GM12878 (cell line): ENCODE measurements at regions not wholly inside any gene's neighbourhood (a gene's known extent, or its start where the extent isn't known, plus 50 kb on each side); places are given as distances from the start of the nearest gene placed in this dataset.

Experiments used
- ATAC-seq: fragments of 200-7000 bp; cut with Tn5 transposase; 3 replicates; pipeline ENCODE4 v1.9.1; 2020; ENCODE audit warnings: mild to moderate bottlenecking, moderate library complexity
- BruUV-seq: library from RNA; stranded (reverse); fragments of 400-500 nt; replicated peaks from 2 replicates; lab custom pipeline; 2021; lab: Mats Ljungman, UMichigan
- CTCF ChIA-PET: fragments of 300-600 bp; sonication (Branson Sonifier 250); formaldehyde crosslinking; extraction: SDS; loops from one replicate; lab custom pipeline; 2021; ENCODE audit warnings: inconsistent platforms; lab: Yijun Ruan, JAX
- POLR2A ChIA-PET: fragments of 350-600 bp; formaldehyde crosslinking; extraction: SDS; loops from one replicate; lab custom pipeline; 2021; ENCODE audit warnings: inconsistent platforms; lab: Charles Lee
- RAD21 ChIA-PET: fragments of 300-600 bp; sonication (Branson Sonifier 250); formaldehyde crosslinking; loops from one replicate; lab custom pipeline; 2023; ENCODE audit warnings: antibody characterized with exemption; ENCODE audit not compliant: unreplicated experiment; lab: Charles Lee
- SMC1A ChIA-PET: fragments of 300-600 bp; sonication (Branson Sonifier 250); formaldehyde crosslinking; loops from one replicate; lab custom pipeline; 2023; ENCODE audit not compliant: unreplicated experiment, uncharacterized antibody; lab: Charles Lee
- DNase-seq: peaks from one replicate; pipeline ENCODE4 v3.0.0-alpha.2; 2011; ENCODE audit warnings: low read depth, low spot score
- FAIRE-seq: peaks from 3 replicates; lab custom pipeline; 2011; peaks lifted over from hg19 to GRCh38; lab: Jason Lieb, UNC
- H2AFZ ChIP-seq: 2 replicates; pipeline ENCODE4 v1.6.0; 2011; ENCODE audit warnings: low read depth, low read length, control low read depth; ENCODE audit not compliant: control insufficient read depth
- H3K27ac ChIP-seq: 2 replicates; pipeline ENCODE4 v1.5.1; 2011; ENCODE audit warnings: control low read depth; ENCODE audit not compliant: control insufficient read depth, insufficient read depth
- H3K27me3 ChIP-seq, 2 experiments: replicated peaks in 1 of 2; 2 replicates each; pipeline versions ENCODE4 v1.6.0 to v1.6.1; 2011; ENCODE audit warnings: low read length in 1 of 2; ENCODE audit not compliant: control insufficient read depth in 2 of 2, insufficient read depth in 2 of 2
- H3K36me3 ChIP-seq, 2 experiments: 2 replicates each; pipeline ENCODE4 v1.5.1; 2011; ENCODE audit warnings: low read length in 1 of 2; ENCODE audit not compliant: control insufficient read depth in 2 of 2, insufficient read depth in 2 of 2
- H3K4me1 ChIP-seq: 2 replicates; pipeline ENCODE4 v1.6.1; 2011; ENCODE audit warnings: mild to moderate bottlenecking, low read length, moderate library complexity, mixed read lengths; ENCODE audit not compliant: control insufficient read depth, insufficient read depth
- H3K4me2 ChIP-seq: 2 replicates; pipeline ENCODE4 v1.6.0; 2011; ENCODE audit warnings: control low read depth; ENCODE audit not compliant: control insufficient read depth, insufficient read depth
- H3K4me3 ChIP-seq: fragments of 200-600 bp; sonication (generic); 2 replicates; pipeline ENCODE4 v1.5.1; 2016
- H3K79me2 ChIP-seq: 2 replicates; pipeline ENCODE4 v1.6.0; 2011; ENCODE audit warnings: low read length; ENCODE audit not compliant: control insufficient read depth, insufficient read depth
- H3K9ac ChIP-seq: 2 replicates; pipeline ENCODE4 v1.8.0; 2011; ENCODE audit warnings: low read length, control low read depth, mixed read lengths; ENCODE audit not compliant: control insufficient read depth, insufficient read depth
- H3K9me3 ChIP-seq: replicated peaks from 3 replicates; pipeline ENCODE4 v1.5.1; 2011; ENCODE audit warnings: mild to moderate bottlenecking, low read length; ENCODE audit not compliant: control insufficient read depth, insufficient read depth
- H4K20me1 ChIP-seq: 2 replicates; pipeline ENCODE4 v1.6.0; 2011; ENCODE audit not compliant: control insufficient read depth, insufficient read depth
- ASH2L ChIP-seq: fragments of 300-600, 200-600 bp; sonication (generic); IDR thresholded peaks from 2 replicates; pipeline ENCODE4 v1.6.1; 2017; ENCODE audit warnings: low read depth, mild to moderate bottlenecking, borderline replicate concordance
- ATF7 ChIP-seq: fragments of 450-650 bp; IDR thresholded peaks from 2 replicates; pipeline ENCODE4 v1.6.1; 2016; ENCODE audit warnings: low read depth, mild to moderate bottlenecking
- BHLHE40 ChIP-seq, 2 experiments: fragments of 450-650 bp in 1 of 2; IDR thresholded peaks; 2 replicates each; pipeline ENCODE4 v1.6.1; 2011 to 2017; ENCODE audit warnings: low read depth in 2 of 2, borderline replicate concordance in 1 of 2, improper control_type of control experiment in 1 of 2, low read length in 1 of 2, mild to moderate bottlenecking in 1 of 2
- BMI1 ChIP-seq: fragments of 450-650 bp; IDR thresholded peaks from 2 replicates; pipeline ENCODE4 v1.6.1; 2016; ENCODE audit warnings: mild to moderate bottlenecking, moderate library complexity, borderline replicate concordance
- CBFB ChIP-seq: IDR thresholded peaks from 2 replicates; pipeline ENCODE4 v1.6.1; 2016; ENCODE audit warnings: antibody characterized with exemption, low read depth
- CHD1 ChIP-seq: IDR thresholded peaks from 2 replicates; pipeline ENCODE4 v1.6.1; 2012; ENCODE audit warnings: low read depth, low read length, improper control_type of control experiment
- EED ChIP-seq: sonication (generic); IDR thresholded peaks from 2 replicates; pipeline ENCODE4 v1.6.1; 2016; ENCODE audit warnings: antibody characterized with exemption, low read depth
- IRF4 ChIP-seq: IDR thresholded peaks from 2 replicates; pipeline ENCODE4 v1.6.1; 2011; ENCODE audit warnings: low read depth, low read length
- KAT2A ChIP-seq: conservative IDR thresholded peaks from 2 replicates; pipeline ENCODE4 v1.6.1; 2011; ENCODE audit warnings: low read depth, low read length; ENCODE audit not compliant: control insufficient read depth
- KDM1A ChIP-seq: fragments of 200-600 bp; sonication (generic); IDR thresholded peaks from 2 replicates; pipeline ENCODE4 v1.6.1; 2016; ENCODE audit warnings: borderline replicate concordance
- RAD51 ChIP-seq: fragments of 450-650 bp; IDR thresholded peaks from 2 replicates; pipeline ENCODE4 v1.6.1; 2016; ENCODE audit warnings: moderate library complexity, mild to moderate bottlenecking, inconsistent platforms
- RELA ChIP-seq: fragments of 450-650 bp; IDR thresholded peaks from 2 replicates; pipeline ENCODE4 v1.8.0; 2014; ENCODE audit warnings: borderline replicate concordance; ENCODE audit not compliant: partially characterized antibody
- RFX5 ChIP-seq: IDR thresholded peaks from 2 replicates; pipeline ENCODE4 v1.6.1; 2011; ENCODE audit warnings: low read depth, low read length, improper control_type of control experiment
- SUZ12 ChIP-seq: fragments of 200-600 bp; sonication (generic); IDR thresholded peaks from one replicate; pipeline ENCODE4 v1.6.1; 2018; ENCODE audit warnings: antibody characterized with exemption, mild to moderate bottlenecking; ENCODE audit not compliant: unreplicated experiment
- WRNIP1 ChIP-seq: IDR thresholded peaks from 2 replicates; pipeline ENCODE4 v1.6.1; 2011; ENCODE audit warnings: low read depth, low read length, improper control_type of control experiment, borderline replicate concordance
- ZNF24 ChIP-seq: fragments of 450-650 bp; IDR thresholded peaks from 2 replicates; pipeline ENCODE4 v1.6.1; 2017; ENCODE audit warnings: antibody characterized with exemption, mild to moderate bottlenecking
- WGBS: methylation state at CpG from one replicate; pipeline ENCODE4 v1.1.6; 2016; ENCODE audit warnings: low lambda C conversion rate; ENCODE audit not compliant: insufficient replicate concordance, insufficient coverage; ENCODE audit errors: missing lambda C conversion rate; 5-methylcytosine and 5-hydroxymethylcytosine counted together
- in situ Hi-C: fragments of 300-500 bp; cut with MboI; formaldehyde crosslinking; loops from 9 replicates; pipeline ENCODE4 v1.14.3; 2018; ENCODE audit warnings: mixed read lengths
- intact Hi-C: fragments of 100-400 bp; cut with micrococcal nuclease; formaldehyde crosslinking; loops from one replicate; pipeline ENCODE4 v1.14.2; 2022; ENCODE audit not compliant: unreplicated experiment
- TF ChIP-seq, protein P1 (sequence below): IDR thresholded peaks from 2 replicates; pipeline ENCODE4 v1.6.1; 2011; ENCODE audit warnings: borderline replicate concordance, low read depth, mild to moderate bottlenecking, moderate library complexity, mixed read lengths, low read length; ENCODE audit not compliant: insufficient read depth; ENCODE audit errors: extremely low read length

DNA sequence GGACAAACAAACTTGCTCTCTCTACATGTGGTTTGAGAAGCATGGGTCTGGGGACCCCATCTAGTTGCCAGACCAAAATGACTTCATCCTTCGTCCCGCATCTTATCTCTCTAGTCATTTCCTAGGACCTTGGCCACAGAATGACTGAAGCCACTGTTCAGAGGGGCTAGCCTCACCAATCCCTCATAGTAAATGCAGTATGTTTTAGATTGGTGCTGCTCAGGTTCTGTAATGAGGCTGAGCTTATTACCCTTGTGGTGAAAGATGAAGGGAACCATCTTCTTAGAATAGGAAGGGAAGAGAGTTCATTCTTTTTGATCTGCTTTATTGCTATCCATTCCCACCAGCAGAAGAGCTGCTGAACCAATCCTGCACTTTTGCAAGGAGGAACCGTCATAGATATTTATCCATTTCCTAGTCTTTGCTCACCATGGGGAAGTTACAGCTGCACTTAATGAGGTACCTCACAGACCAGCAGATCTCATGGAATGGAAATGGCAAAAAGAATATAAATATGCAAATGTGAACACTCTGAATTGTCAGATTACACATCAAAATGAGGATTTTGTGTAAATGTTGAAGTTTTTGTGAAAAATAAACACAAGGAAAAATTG lies 436.7 kb downstream of the LPIN1 start (continued):
- no peak for TF ChIP-seq CHD1
- no peak for TF ChIP-seq KDM1A
- TF ChIP-seq SUZ12: no peak
- no peak for TF ChIP-seq CBFB
- TF ChIP-seq WRNIP1: no peak

DNA sequence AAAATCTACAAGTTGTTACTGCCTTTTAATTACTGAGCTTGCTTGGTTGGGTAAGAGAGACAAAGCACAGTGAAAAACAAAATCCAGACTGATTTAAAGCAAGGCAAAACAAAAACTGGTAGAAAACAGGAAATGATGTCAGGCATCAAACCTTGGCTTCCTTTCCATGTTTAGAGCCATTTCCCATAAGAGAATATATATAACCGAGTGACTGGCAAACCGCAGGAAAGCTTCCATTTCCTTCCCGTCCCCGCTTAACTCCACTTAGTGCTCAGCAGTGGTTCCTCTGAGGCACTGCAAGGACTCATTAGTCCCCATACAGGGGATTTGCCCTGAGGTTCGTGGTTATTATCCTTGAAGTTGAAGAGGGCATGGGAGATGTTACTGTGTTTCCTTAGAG lies 446.3 kb downstream of the LPIN1 start:
- POLR2A ChIA-PET: no interaction called here
- TF ChIP-seq ATF7: no peak
- no peak for TF ChIP-seq SUZ12
- TF ChIP-seq CHD1: no peak
- TF ChIP-seq, protein P1, sequence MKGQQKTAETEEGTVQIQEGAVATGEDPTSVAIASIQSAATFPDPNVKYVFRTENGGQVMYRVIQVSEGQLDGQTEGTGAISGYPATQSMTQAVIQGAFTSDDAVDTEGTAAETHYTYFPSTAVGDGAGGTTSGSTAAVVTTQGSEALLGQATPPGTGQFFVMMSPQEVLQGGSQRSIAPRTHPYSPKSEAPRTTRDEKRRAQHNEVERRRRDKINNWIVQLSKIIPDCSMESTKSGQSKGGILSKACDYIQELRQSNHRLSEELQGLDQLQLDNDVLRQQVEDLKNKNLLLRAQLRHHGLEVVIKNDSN: no peak
- TF ChIP-seq RELA: no peak
- no peak for TF ChIP-seq KAT2A
- no peak for TF ChIP-seq RFX5
- TF ChIP-seq RAD51: no peak
- no peak for TF ChIP-seq BHLHE40 (IDR thresholded peaks at IDR 0.05; ENCODE audit: borderline replicate concordance in 1 of 2, low read depth in 2 of 2, low read length in 1 of 2)
- TF ChIP-seq IRF4: no peak
- no peak for TF ChIP-seq ASH2L
- TF ChIP-seq EED: no peak
- no peak for TF ChIP-seq BMI1
- no peak for TF ChIP-seq ZNF24
- TF ChIP-seq, all 136 proteins: peak for 0
- no peak overlapping the region for H3K4me2 ChIP-seq
- CTCF ChIA-PET: no interaction called here
- intact Hi-C loops (no loop called here), in situ Hi-C loops (no loop called here)
- no TSS peak for BruUV-seq
- no peaks in the 10 kb centered on the region for H4K20me1 ChIP-seq
- H3K9ac ChIP-seq: no peak overlapping the region
- no peak for DNase-seq
- no peaks in the 10 kb centered on the region for H3K79me2 ChIP-seq
- no peaks in the 10 kb centered on the region; the same call in 2 of the 3 replicates for H3K9me3 ChIP-seq
- SMC1A ChIA-PET: no interaction called here
- no peak for FAIRE-seq
- H3K36me3 ChIP-seq: no peaks in the 10 kb centered on the region; a peak in 1 of 4 replicates
- no peak overlapping the region for H3K4me3 ChIP-seq
- H3K27ac ChIP-seq: no peak overlapping the region
- H3K27me3 ChIP-seq: no peaks in the 10 kb centered on the region
- ATAC-seq: no peak
- 40% methylated on average over 5 of the region's 5 CpGs for WGBS
- RAD21 ChIA-PET: no interaction called here
- no peaks in the 10 kb centered on the region for H3K4me1 ChIP-seq
- no peak overlapping the region; the same call in 1 of the 2 replicates for H2AFZ ChIP-seq
